ENCODE measurements at regions not wholly inside any gene's neighbourhood (a gene's known extent, or its start where the extent isn't known, plus 50 kb on each side); places are given as distances from the start of the nearest gene placed in this dataset.
"Not testable (repeated sequence)": the region's sequence is repeated elsewhere in the genome, so short reads cannot be mapped to it uniquely, and the experiment has no call there.

- intact Hi-C loops (cut with micrococcal nuclease), result no loop called here
- H4K20me1 ChIP-seq (replicated peaks; ENCODE audit: control insufficient read depth, extremely low read depth, insufficient read depth, low read length), result no peaks in the 10 kb centered on the region
Observed at GRCh38 chr13:80677227-80677626, 336.3 kb upstream of the SPRY2 start.

GRCh38 chr13:80675442-80675841 lies 334.5 kb upstream of the SPRY2 start:
- H3K27ac ChIP-seq (ENCODE audit: insufficient read depth, low read depth, low read length); H2AFZ ChIP-seq (ENCODE audit: low read depth, low read length); DNase-seq (ENCODE audit: low read depth, low spot score); FAIRE-seq; intact Hi-C loops (cut with micrococcal nuclease); dilution Hi-C loops (cut with MboI; ENCODE audit: extremely low pct_ligation_motif_present, low sequenced_read_pairs); H3K36me3 ChIP-seq (ENCODE audit: control insufficient read depth in 2 of 2, extremely low read depth in 1 of 2, insufficient read depth in 2 of 2, low read length in 2 of 2); H3K4me2 ChIP-seq (ENCODE audit: insufficient read depth, low read length); H3K4me1 ChIP-seq (ENCODE audit: control insufficient read depth, extremely low read depth, insufficient read depth, low read length); H3K9me3 ChIP-seq (replicated peaks; ENCODE audit: control insufficient read depth, insufficient read depth, low read length); H3K79me2 ChIP-seq (ENCODE audit: control insufficient read depth, insufficient read depth, low read length); H3K9ac ChIP-seq (replicated peaks; ENCODE audit: extremely low read depth, insufficient read depth, low read length); H3K9me1 ChIP-seq (replicated peaks; ENCODE audit: control insufficient read depth, extremely low read depth, insufficient read depth, low read length); H4K20me1 ChIP-seq (replicated peaks; ENCODE audit: control insufficient read depth, extremely low read depth, insufficient read depth, low read length); BruUV-seq (replicated peaks); H3K27me3 ChIP-seq (ENCODE audit: control insufficient read depth in 2 of 2, insufficient read depth in 2 of 2, low read length in 2 of 2); H3K4me3 ChIP-seq (replicated peaks in 1 of 3; ENCODE audit: insufficient read depth in 1 of 3, low read depth in 1 of 3, low read length in 3 of 3); POLR2A ChIA-PET: not testable (repeated sequence)
- CTCF ChIA-PET, result interaction anchor here (0.5 kb wide), 1 partner anchor 316 kb away, joined by 3 read pairs; no protein-coding TSS in a partner anchor

More at GRCh38 chr13:80677227-80677626, 336.3 kb upstream of the SPRY2 start:
- DNase-seq (ENCODE audit: low read depth, low spot score) (no peak), FAIRE-seq (no peak)
- Histone ChIP-seq H3K4me2 (ENCODE audit: insufficient read depth, low read length) (no peak overlapping the region), H3K4me3 (replicated peaks in 1 of 3; ENCODE audit: insufficient read depth in 1 of 3, low read depth in 1 of 3, low read length in 3 of 3) (no peak overlapping the region), H2AFZ (ENCODE audit: low read depth, low read length) (no peak overlapping the region), H3K79me2 (ENCODE audit: control insufficient read depth, insufficient read depth, low read length) (no peaks in the 10 kb centered on the region), H3K27me3 (ENCODE audit: control insufficient read depth in 2 of 2, insufficient read depth in 2 of 2, low read length in 2 of 2) (no peaks in the 10 kb centered on the region), H3K36me3 (ENCODE audit: control insufficient read depth in 2 of 2, extremely low read depth in 1 of 2, insufficient read depth in 2 of 2, low read length in 2 of 2) (no peaks in the 10 kb centered on the region), H3K9me3 (replicated peaks; ENCODE audit: control insufficient read depth, insufficient read depth, low read length) (no peaks in the 10 kb centered on the region), H3K27ac (ENCODE audit: insufficient read depth, low read depth, low read length) (no peak overlapping the region), H3K4me1 (ENCODE audit: control insufficient read depth, extremely low read depth, insufficient read depth, low read length) (no peaks in the 10 kb centered on the region), H3K9ac (replicated peaks; ENCODE audit: extremely low read depth, insufficient read depth, low read length) (no peak overlapping the region), H3K9me1 (replicated peaks; ENCODE audit: control insufficient read depth, extremely low read depth, insufficient read depth, low read length) (no peaks in the 10 kb centered on the region)
- POLR2A ChIA-PET, result no interaction called here
- TF ChIP-seq POLR2A (IDR thresholded peaks at IDR 0.05; ENCODE audit: low read depth, low read length) (no peak), EZH2 (IDR thresholded peaks at IDR 0.05; ENCODE audit: borderline replicate concordance, low read depth, low read length, severe bottlenecking) (no peak), FOS (IDR thresholded peaks at IDR 0.05; ENCODE audit: borderline replicate concordance, insufficient read depth, low read length) (no peak), POLR2AphosphoS5 (IDR thresholded peaks at IDR 0.05; ENCODE audit: insufficient read depth, low read depth, low read length) (no peak), CTCF (IDR thresholded peaks at IDR 0.05; ENCODE audit: extremely low read depth in 1 of 2, insufficient read depth in 1 of 2, low read depth in 1 of 2, low read length in 2 of 2) (no peak), MAX (IDR thresholded peaks at IDR 0.05; ENCODE audit: insufficient read depth, insufficient read length) (no peak), MYC (IDR thresholded peaks at IDR 0.05; ENCODE audit: low read depth, low read length) (no peak), GATA2 (IDR thresholded peaks at IDR 0.05; ENCODE audit: insufficient read depth, insufficient read length, low read depth, low read length) (no peak), JUN (IDR thresholded peaks at IDR 0.05; ENCODE audit: borderline replicate concordance, insufficient read depth, insufficient read length, low read depth) (no peak)
- dilution Hi-C loops (cut with MboI; ENCODE audit: extremely low pct_ligation_motif_present, low sequenced_read_pairs), result no loop called here
- CTCF ChIA-PET, result no interaction called here
- no TSS peak for BruUV-seq (replicated peaks)

Measured in endothelial cell of umbilical vein (primary cell).